Body of pancreas (tissue), 4 donors: ENCODE measurements at regions not wholly inside any gene's neighbourhood (a gene's known extent, or its start where the extent isn't known, plus 50 kb on each side); places are given as distances from the start of the nearest gene placed in this dataset.

Experiments used
- CTCF ChIP-seq, 7 experiments: fragments of 450-650 bp in 4 of 7; fragments of 200-600 bp in 3 of 7; sonication (generic) in 3 of 7; IDR thresholded peaks; one replicate each; pipeline ENCODE4 v1.5.1; 2016 to 2019; ENCODE audit warnings: antibody characterized with exemption in 7 of 7
- POLR2A ChIP-seq, 3 donors: fragments of 450-650 bp; IDR thresholded peaks; one replicate each; pipeline ENCODE4 v1.6.1; 2016; ENCODE audit warnings: antibody characterized with exemption in 3 of 3, mild to moderate bottlenecking in 2 of 3

DNA sequence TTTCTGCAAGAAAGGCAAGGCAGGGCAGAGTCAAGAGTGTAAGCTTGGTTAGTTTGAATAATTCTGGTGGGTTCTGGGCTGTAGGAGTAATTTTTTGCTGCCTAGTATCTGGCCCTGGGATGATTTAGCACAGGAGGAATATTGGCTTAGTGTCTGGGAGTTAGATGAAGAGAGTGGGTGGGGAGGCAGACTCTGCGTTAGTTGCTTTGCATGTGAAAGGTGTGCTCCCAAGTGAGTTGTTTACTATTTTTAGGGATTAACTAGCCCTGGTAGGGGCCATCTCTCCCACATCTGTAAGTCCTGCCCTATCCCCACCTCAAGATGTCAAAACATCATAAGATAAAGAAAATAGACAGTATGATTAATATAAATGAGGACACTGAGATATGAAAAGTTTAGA, 249.7 kb downstream of the LRIG3 start:
- no peak for TF ChIP-seq CTCF (IDR thresholded peaks at IDR 0.05)
- no peak for TF ChIP-seq POLR2A (IDR thresholded peaks at IDR 0.05)
